ENCODE measurements at regions not wholly inside any gene's neighbourhood (a gene's known extent, or its start where the extent isn't known, plus 50 kb on each side); places are given as distances from the start of the nearest gene placed in this dataset.

DNA sequence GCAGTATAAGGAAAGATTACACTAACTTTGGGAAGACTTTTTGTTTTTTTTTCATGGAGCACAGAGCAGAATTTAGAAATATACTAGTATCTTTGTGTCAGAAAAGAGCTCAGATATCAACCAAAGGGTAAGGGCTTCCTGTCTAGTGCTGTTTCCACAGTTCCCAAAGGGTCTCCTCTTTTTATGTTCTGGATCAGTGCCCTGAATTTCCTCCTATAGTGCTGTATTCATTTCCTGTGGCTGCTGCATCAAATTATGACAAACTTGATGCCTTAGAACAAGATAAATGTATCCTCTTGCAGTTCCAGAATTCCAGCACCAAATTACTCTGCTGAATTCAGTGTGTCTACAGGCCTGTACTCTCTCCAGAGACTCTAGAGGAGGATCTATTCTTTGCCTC, 219.8 kb upstream of the THRB start:
- TF ChIP-seq POLR2A (IDR thresholded peaks at IDR 0.05), result no peak
- TF ChIP-seq, protein P1, sequence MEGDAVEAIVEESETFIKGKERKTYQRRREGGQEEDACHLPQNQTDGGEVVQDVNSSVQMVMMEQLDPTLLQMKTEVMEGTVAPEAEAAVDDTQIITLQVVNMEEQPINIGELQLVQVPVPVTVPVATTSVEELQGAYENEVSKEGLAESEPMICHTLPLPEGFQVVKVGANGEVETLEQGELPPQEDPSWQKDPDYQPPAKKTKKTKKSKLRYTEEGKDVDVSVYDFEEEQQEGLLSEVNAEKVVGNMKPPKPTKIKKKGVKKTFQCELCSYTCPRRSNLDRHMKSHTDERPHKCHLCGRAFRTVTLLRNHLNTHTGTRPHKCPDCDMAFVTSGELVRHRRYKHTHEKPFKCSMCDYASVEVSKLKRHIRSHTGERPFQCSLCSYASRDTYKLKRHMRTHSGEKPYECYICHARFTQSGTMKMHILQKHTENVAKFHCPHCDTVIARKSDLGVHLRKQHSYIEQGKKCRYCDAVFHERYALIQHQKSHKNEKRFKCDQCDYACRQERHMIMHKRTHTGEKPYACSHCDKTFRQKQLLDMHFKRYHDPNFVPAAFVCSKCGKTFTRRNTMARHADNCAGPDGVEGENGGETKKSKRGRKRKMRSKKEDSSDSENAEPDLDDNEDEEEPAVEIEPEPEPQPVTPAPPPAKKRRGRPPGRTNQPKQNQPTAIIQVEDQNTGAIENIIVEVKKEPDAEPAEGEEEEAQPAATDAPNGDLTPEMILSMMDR (IDR thresholded peaks at IDR 0.05), result no peak
